Ovary (tissue), 7 donors: ENCODE measurements at regions not wholly inside any gene's neighbourhood (a gene's known extent, or its start where the extent isn't known, plus 50 kb on each side); places are given as distances from the start of the nearest gene placed in this dataset.

ENCODE experiments used
- DNase-seq, 5 donors: peaks; one replicate each; pipeline ENCODE4 v3.0.0-alpha.2; 2019 to 2020
- H3K27ac ChIP-seq, 2 donors: fragments of 200-600 bp; one replicate each; pipeline versions ENCODE4 v1.5.1 to v1.8.0; 2019 to 2022
- H3K27me3 ChIP-seq: fragments of 200-600 bp; one replicate; pipeline ENCODE4 v1.8.0; 2022
- H3K36me3 ChIP-seq: fragments of 200-600 bp; sonication (generic); one replicate; pipeline ENCODE4 v1.5.1; 2019
- H3K4me1 ChIP-seq: one replicate; pipeline ENCODE4 v1.8.1; 2013; ENCODE audit warnings: mild to moderate bottlenecking, moderate library complexity; ENCODE audit not compliant: insufficient read depth
- H3K4me3 ChIP-seq: fragments of 200-600 bp; sonication (generic); one replicate; pipeline ENCODE4 v1.5.1; 2017
- H3K9me3 ChIP-seq, 2 donors: fragments of 200-600 bp in 1 of 2; sonication (generic) in 1 of 2; one replicate each; pipeline versions ENCODE4 v1.5.1 to v1.8.1; 2013 to 2019; ENCODE audit warnings: mild to moderate bottlenecking in 1 of 2, moderate library complexity in 1 of 2
- CTCF ChIP-seq, 3 donors: fragments of 450-650 bp in 2 of 3; fragments of 200-600 bp in 1 of 3; IDR thresholded peaks; one replicate each; pipeline versions ENCODE4 v1.5.1 to v1.8.0; 2016 to 2022; ENCODE audit warnings: antibody characterized with exemption in 3 of 3, mild to moderate bottlenecking in 1 of 3
- EP300 ChIP-seq: sonication (generic); formaldehyde crosslinking; IDR thresholded peaks from one replicate; pipeline ENCODE4 v1.6.1; 2017; ENCODE audit warnings: antibody characterized with exemption
- POLR2A ChIP-seq: fragments of 450-650 bp; IDR thresholded peaks from one replicate; pipeline ENCODE4 v1.6.1; 2017; ENCODE audit warnings: antibody characterized with exemption, mild to moderate bottlenecking, moderate library complexity
- WGBS, 3 donors: extraction: QIAGEN DNeasy Blood & Tissue Kit in 1 of 3; methylation state at CpG; one replicate each; pipeline versions ENCODE4 v1.1.5 to v1.1.7; 2013 to 2017; 5-methylcytosine and 5-hydroxymethylcytosine counted together
- intact Hi-C, 4 donors: fragments of 100-400 bp; cut with DNase I; formaldehyde crosslinking; loops; one replicate each; pipeline versions ENCODE4 v1.11.0 to v1.15.1; 2022 to 2023
- donor health status: DM: no; HTN: no; CAD: no; lungs with moderate emphysema.
- donor health status: DM: no; HTN: no; CAD: no.
- donor health status: Bipolar disorder and iron deficiency.
- donor health status: DM: no; HTN: no; CAD: no.
- donor health status: DM: yes; HTN: yes; CAD: no.

GRCh38 chr5:167725264-167725663 is 566.2 kb upstream of the WWC1 start:
- no peaks in the 10 kb centered on the region for H3K36me3 ChIP-seq
- TF ChIP-seq CTCF (IDR thresholded peaks at IDR 0.05), result no peak
- no peak overlapping the region for H3K4me3 ChIP-seq
- intact Hi-C loops, result loop anchor here in 3 of 4 donors (10.0 kb wide), 3 partner anchors 300 to 500 kb away; no protein-coding TSS in a partner anchor
- no peaks in the 10 kb centered on the region for H3K4me1 ChIP-seq
- H3K27me3 ChIP-seq, result no peaks in the 10 kb centered on the region
- no peaks in the 10 kb centered on the region for H3K9me3 ChIP-seq
- DNase-seq, result no peak
- 61 to 76% (median 67%) methylated on average over 2 of the region's 2 CpGs for WGBS, 3 donors
- no peak overlapping the region for H3K27ac ChIP-seq

- WGBS, 3 donors, result 84 to 95% (median 94%) methylated on average over 7 of the region's 7 CpGs
- Histone ChIP-seq H3K36me3 (no peaks in the 10 kb centered on the region), H3K27me3 (no peaks in the 10 kb centered on the region), H3K4me1 (no peaks in the 10 kb centered on the region), H3K4me3 (no peak overlapping the region), H3K27ac (no peak overlapping the region), H3K9me3 (no peaks in the 10 kb centered on the region)
- no peak for TF ChIP-seq CTCF (IDR thresholded peaks at IDR 0.05)
- TF ChIP-seq POLR2A, result no peak
- TF ChIP-seq EP300, result no peak
- intact Hi-C loops, result loop anchor here in 3 of 4 donors (10.0 kb wide), 3 partner anchors 299 to 499 kb away; no protein-coding TSS in a partner anchor
- DNase-seq, result no peak
Measured at GRCh38 chr5:167725741-167726140, 565.7 kb upstream of the WWC1 start.

DNA sequence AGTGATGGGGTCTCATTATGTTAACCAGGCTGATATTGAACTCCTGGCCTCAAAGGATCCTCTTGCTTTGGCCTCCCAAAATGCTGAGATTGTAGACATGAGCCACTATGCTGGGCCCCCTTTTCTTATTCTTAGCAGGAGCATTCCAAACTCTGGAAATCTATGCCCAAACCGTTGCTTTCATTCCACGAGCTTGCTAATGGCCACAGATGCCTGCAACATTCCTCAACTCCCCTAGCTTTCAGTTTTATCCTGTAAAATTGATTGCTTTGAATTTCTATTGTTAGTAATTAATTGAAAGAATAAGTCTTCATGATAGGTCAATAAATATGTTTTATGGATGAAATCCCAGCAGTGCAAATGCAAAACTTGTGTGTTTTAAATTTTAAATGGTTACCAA is 564.8 kb upstream of the WWC1 start:
- Histone ChIP-seq H3K9me3 (no peaks in the 10 kb centered on the region), H3K27me3 (no peaks in the 10 kb centered on the region), H3K36me3 (no peaks in the 10 kb centered on the region), H3K4me3 (no peak overlapping the region), H3K4me1 (no peaks in the 10 kb centered on the region), H3K27ac (no peak overlapping the region)
- DNase-seq, result no peak
- WGBS, 3 donors, result 51 to 59% (median 55%) methylated on average over 2 of the region's 2 CpGs
- no peak for TF ChIP-seq POLR2A
- no peak for TF ChIP-seq EP300
- TF ChIP-seq CTCF (IDR thresholded peaks at IDR 0.05), result no peak
- intact Hi-C loops, result loop anchor here in 3 of 4 donors (10.0 kb wide), 3 partner anchors 298 to 498 kb away; no protein-coding TSS in a partner anchor

- no peaks in the 10 kb centered on the region for H3K27me3 ChIP-seq
- no peaks in the 10 kb centered on the region for H3K36me3 ChIP-seq
- H3K9me3 ChIP-seq, result no peaks in the 10 kb centered on the region
- H3K4me3 ChIP-seq, result no peak overlapping the region
- intact Hi-C loops, result no loop called here
- DNase-seq, result no peak
- no peak overlapping the region for H3K27ac ChIP-seq
- TF ChIP-seq CTCF (IDR thresholded peaks at IDR 0.05), result no peak
- no peak for TF ChIP-seq POLR2A
- TF ChIP-seq EP300, result no peak
- WGBS, 3 donors, result 47 to 57% (median 53%) methylated on average over 3 of the region's 3 CpGs
- no peaks in the 10 kb centered on the region for H3K4me1 ChIP-seq
Measured at GRCh38 chr5:167730121-167730520, 561.3 kb upstream of the WWC1 start.

DNA sequence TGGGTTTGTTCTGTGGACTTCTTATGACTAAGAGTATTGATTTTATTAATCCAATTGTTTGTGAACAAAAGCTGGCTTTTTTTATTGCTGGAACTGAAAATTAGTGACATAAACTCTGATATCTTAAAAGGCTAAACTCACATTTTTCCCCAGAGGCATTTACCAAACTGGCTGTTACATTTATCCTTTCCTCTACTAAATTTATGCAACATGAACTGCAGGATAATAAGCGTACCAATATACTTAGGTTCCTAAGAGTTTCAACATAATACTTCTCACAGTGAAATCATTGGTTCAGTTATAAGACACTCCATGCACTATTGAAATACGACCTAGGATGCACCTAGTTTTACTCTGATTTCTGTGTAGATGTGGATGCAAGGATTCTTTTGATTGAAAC is 560.8 kb upstream of the WWC1 start:
- H3K27me3 ChIP-seq, result no peaks in the 10 kb centered on the region
- no peak overlapping the region for H3K4me3 ChIP-seq
- no peaks in the 10 kb centered on the region for H3K4me1 ChIP-seq
- H3K36me3 ChIP-seq, result no peaks in the 10 kb centered on the region
- TF ChIP-seq POLR2A (no peak), EP300 (no peak), CTCF (IDR thresholded peaks at IDR 0.05) (no peak)
- no peak for DNase-seq
- H3K27ac ChIP-seq, result no peak overlapping the region
- WGBS, 3 donors, result 72 to 81% (median 74%) methylated on average over 2 of the region's 2 CpGs
- H3K9me3 ChIP-seq, result no peaks in the 10 kb centered on the region
- intact Hi-C loops, result no loop called here
